ENCODE measurements at regions not wholly inside any gene's neighbourhood (a gene's known extent, or its start where the extent isn't known, plus 50 kb on each side); places are given as distances from the start of the nearest gene placed in this dataset.

DNA sequence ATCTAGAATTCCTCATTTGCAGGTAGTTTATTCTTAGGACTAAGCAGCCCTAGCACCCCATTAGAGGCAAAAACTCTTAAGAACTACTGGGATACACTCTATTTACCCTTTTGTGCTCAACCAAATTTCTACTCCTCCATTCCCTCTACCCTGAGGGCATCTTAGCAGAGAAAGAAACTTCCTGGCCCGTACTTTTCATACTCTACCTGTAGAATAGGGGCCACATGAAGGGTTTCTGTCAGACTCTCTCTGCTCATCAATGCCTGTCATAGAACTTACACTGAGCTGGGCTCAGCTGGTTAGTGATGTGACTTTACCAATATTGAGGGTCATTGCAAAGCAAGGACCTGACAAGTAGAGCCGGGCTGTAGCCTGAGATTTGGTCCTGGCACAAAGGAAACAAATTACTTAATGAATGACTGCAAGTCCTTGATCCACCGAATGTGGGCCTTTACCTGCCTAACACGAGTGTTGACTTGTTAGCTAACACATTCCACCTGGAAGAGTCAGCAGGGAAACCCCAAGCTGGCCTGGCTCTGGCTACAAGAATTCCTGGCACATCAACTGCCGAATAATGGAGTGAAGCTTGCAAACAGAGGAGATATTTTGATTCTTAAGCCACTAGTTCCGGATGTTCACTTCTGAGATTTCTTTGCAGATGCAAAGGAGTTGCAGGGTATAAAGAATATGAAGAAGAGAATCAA, 280.5 kb upstream of the JAG1 start:
- Histone ChIP-seq H3K9ac (ENCODE audit: low read length) (no peak overlapping the region), H3K4me2 (ENCODE audit: low read length) (no peak overlapping the region), H4K20me1 (ENCODE audit: insufficient read depth) (no peaks in the 10 kb centered on the region), H3K27me3 (ENCODE audit: insufficient read depth, low read depth, low read length) (no peaks in the 10 kb centered on the region), H3K79me2 (replicated peaks; ENCODE audit: insufficient read depth, low read length) (no peaks in the 10 kb centered on the region), H2AFZ (ENCODE audit: low read depth, low read length) (no peak overlapping the region), H3K9me3 (ENCODE audit: low read length) (no peaks in the 10 kb centered on the region), H3K4me3 (ENCODE audit: low read length) (no peak overlapping the region), H3K9me2 (ENCODE audit: insufficient read depth, low read length) (no peaks in the 10 kb centered on the region), H3K27ac (ENCODE audit: low read length) (no peak overlapping the region), H3K36me3 (ENCODE audit: insufficient read depth, low read length) (no peaks in the 10 kb centered on the region), H3F3A (ENCODE audit: insufficient read depth, low read length, poor library complexity, severe bottlenecking) (no peaks in the 10 kb centered on the region)
- no peak for TF ChIP-seq SMC3 (conservative IDR thresholded peaks at IDR 0.05; ENCODE audit: poor library complexity)
- TF ChIP-seq, protein P1, sequence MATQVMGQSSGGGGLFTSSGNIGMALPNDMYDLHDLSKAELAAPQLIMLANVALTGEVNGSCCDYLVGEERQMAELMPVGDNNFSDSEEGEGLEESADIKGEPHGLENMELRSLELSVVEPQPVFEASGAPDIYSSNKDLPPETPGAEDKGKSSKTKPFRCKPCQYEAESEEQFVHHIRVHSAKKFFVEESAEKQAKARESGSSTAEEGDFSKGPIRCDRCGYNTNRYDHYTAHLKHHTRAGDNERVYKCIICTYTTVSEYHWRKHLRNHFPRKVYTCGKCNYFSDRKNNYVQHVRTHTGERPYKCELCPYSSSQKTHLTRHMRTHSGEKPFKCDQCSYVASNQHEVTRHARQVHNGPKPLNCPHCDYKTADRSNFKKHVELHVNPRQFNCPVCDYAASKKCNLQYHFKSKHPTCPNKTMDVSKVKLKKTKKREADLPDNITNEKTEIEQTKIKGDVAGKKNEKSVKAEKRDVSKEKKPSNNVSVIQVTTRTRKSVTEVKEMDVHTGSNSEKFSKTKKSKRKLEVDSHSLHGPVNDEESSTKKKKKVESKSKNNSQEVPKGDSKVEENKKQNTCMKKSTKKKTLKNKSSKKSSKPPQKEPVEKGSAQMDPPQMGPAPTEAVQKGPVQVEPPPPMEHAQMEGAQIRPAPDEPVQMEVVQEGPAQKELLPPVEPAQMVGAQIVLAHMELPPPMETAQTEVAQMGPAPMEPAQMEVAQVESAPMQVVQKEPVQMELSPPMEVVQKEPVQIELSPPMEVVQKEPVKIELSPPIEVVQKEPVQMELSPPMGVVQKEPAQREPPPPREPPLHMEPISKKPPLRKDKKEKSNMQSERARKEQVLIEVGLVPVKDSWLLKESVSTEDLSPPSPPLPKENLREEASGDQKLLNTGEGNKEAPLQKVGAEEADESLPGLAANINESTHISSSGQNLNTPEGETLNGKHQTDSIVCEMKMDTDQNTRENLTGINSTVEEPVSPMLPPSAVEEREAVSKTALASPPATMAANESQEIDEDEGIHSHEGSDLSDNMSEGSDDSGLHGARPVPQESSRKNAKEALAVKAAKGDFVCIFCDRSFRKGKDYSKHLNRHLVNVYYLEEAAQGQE (IDR thresholded peaks at IDR 0.05; ENCODE audit: borderline replicate concordance): no peak
- TF ChIP-seq, protein P2, sequence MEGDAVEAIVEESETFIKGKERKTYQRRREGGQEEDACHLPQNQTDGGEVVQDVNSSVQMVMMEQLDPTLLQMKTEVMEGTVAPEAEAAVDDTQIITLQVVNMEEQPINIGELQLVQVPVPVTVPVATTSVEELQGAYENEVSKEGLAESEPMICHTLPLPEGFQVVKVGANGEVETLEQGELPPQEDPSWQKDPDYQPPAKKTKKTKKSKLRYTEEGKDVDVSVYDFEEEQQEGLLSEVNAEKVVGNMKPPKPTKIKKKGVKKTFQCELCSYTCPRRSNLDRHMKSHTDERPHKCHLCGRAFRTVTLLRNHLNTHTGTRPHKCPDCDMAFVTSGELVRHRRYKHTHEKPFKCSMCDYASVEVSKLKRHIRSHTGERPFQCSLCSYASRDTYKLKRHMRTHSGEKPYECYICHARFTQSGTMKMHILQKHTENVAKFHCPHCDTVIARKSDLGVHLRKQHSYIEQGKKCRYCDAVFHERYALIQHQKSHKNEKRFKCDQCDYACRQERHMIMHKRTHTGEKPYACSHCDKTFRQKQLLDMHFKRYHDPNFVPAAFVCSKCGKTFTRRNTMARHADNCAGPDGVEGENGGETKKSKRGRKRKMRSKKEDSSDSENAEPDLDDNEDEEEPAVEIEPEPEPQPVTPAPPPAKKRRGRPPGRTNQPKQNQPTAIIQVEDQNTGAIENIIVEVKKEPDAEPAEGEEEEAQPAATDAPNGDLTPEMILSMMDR (IDR thresholded peaks at IDR 0.05; ENCODE audit: poor library complexity, severe bottlenecking): no peak
- no peak for TF ChIP-seq EP300 (conservative IDR thresholded peaks at IDR 0.05; ENCODE audit: poor library complexity, severe bottlenecking)
- no peak for TF ChIP-seq POLR2AphosphoS5 (IDR thresholded peaks at IDR 0.05)
- TF ChIP-seq EZH2 (IDR thresholded peaks at IDR 0.05; ENCODE audit: borderline replicate concordance, insufficient read depth, low read length, poor library complexity, severe bottlenecking): no peak
- no peak for TF ChIP-seq RAD21 (conservative IDR thresholded peaks at IDR 0.05)
- no peak for TF ChIP-seq TAF1 (IDR thresholded peaks at IDR 0.05; ENCODE audit: low read depth)
- TF ChIP-seq MXI1 (conservative IDR thresholded peaks at IDR 0.05; ENCODE audit: poor library complexity, severe bottlenecking): no peak

DNA sequence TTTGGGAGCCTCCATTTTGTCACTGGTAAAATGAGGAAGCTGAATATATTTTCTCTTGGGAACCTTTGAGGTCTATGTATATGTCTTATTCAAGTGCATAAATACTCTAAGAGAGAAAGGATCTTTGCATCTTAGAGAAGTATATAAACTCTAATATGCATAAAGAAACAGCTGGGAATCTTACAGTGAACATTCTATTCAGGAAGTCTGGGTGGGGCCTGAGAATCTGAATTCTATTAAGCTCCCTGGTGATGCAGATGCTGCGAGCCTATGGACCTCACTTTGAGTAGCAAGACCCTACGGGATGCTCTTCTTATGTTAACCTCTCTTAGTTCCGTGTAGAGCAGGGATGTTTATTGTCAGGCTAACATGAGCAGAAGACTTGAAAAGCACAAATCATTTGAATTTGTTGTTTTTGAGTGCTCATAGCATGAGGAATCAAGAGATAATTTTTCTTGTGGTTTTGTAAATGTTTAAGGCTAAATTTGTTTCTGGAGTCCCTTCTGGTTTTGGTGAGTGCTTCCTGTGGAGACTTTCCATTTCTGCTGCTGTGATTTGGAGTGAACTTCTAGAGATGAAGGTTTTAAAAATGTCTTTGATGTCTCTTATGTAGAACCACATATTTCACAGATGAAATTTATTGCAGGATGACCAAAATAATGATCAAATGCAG, 281.2 kb upstream of the JAG1 start:
- Histone ChIP-seq H3K9ac (ENCODE audit: low read length) (no peak overlapping the region), H3K79me2 (replicated peaks; ENCODE audit: insufficient read depth, low read length) (no peaks in the 10 kb centered on the region), H3K27me3 (ENCODE audit: insufficient read depth, low read depth, low read length) (no peaks in the 10 kb centered on the region), H3K9me2 (ENCODE audit: insufficient read depth, low read length) (no peaks in the 10 kb centered on the region), H3K36me3 (ENCODE audit: insufficient read depth, low read length) (no peaks in the 10 kb centered on the region), H3K4me3 (ENCODE audit: low read length) (no peak overlapping the region), H4K20me1 (ENCODE audit: insufficient read depth) (no peaks in the 10 kb centered on the region), H3F3A (ENCODE audit: insufficient read depth, low read length, poor library complexity, severe bottlenecking) (no peaks in the 10 kb centered on the region), H3K4me2 (ENCODE audit: low read length) (no peak overlapping the region), H2AFZ (ENCODE audit: low read depth, low read length) (no peak overlapping the region), H3K27ac (ENCODE audit: low read length) (no peak overlapping the region), H3K9me3 (ENCODE audit: low read length) (no peaks in the 10 kb centered on the region)
- TF ChIP-seq POLR2AphosphoS5 (IDR thresholded peaks at IDR 0.05) (no peak), TAF1 (IDR thresholded peaks at IDR 0.05; ENCODE audit: low read depth) (no peak), EZH2 (IDR thresholded peaks at IDR 0.05; ENCODE audit: borderline replicate concordance, insufficient read depth, low read length, poor library complexity, severe bottlenecking) (no peak), SMC3 (conservative IDR thresholded peaks at IDR 0.05; ENCODE audit: poor library complexity) (no peak), RAD21 (conservative IDR thresholded peaks at IDR 0.05) (no peak)
- TF ChIP-seq, protein P1 (IDR thresholded peaks at IDR 0.05; ENCODE audit: borderline replicate concordance): no peak

Measured in neural cell (in vitro differentiated cells).